Fibroblast of lung (primary cell): ENCODE measurements at regions not wholly inside any gene's neighbourhood (a gene's known extent, or its start where the extent isn't known, plus 50 kb on each side); places are given as distances from the start of the nearest gene placed in this dataset.

Experiments used
- DNase-seq, 2 donors: peaks; one replicate each; pipeline versions ENCODE4 v3.0.0 to v3.0.0-alpha.2; 2010; ENCODE audit warnings: low read depth in 2 of 2
- H2AFZ ChIP-seq: 2 replicates; pipeline ENCODE4 v1.5.1; 2012; ENCODE audit warnings: low read length, control low read depth, inconsistent platforms
- H3K27ac ChIP-seq: 2 replicates; pipeline ENCODE4 v1.5.1; 2011; ENCODE audit warnings: low read length, control low read depth; ENCODE audit not compliant: insufficient read depth
- H3K27me3 ChIP-seq: 2 replicates; pipeline ENCODE4 v1.5.1; 2011; ENCODE audit warnings: mild to moderate bottlenecking, low read length; ENCODE audit not compliant: control insufficient read depth, insufficient read depth
- H3K36me3 ChIP-seq: 2 replicates; pipeline ENCODE4 v1.5.1; 2011; ENCODE audit warnings: low read length; ENCODE audit not compliant: control insufficient read depth, insufficient read depth
- H3K4me1 ChIP-seq: 2 replicates; pipeline ENCODE4 v1.5.1; 2011; ENCODE audit warnings: low read length; ENCODE audit not compliant: control insufficient read depth, insufficient read depth; ENCODE audit errors: extremely low read depth
- H3K4me2 ChIP-seq: 2 replicates; pipeline ENCODE4 v1.5.1; 2011; ENCODE audit warnings: low read length, control low read depth; ENCODE audit not compliant: insufficient read depth; ENCODE audit errors: extremely low read depth
- H3K4me3 ChIP-seq, 4 experiments: fragments of 200-600 bp in 1 of 4; sonication (generic) in 1 of 4; replicated peaks in 1 of 4; 2 replicates each; pipeline ENCODE4 v1.5.1; 2011 to 2016; ENCODE audit warnings: low read length in 4 of 4, low read depth in 3 of 4, mild to moderate bottlenecking in 3 of 4, control low read depth in 2 of 4, inconsistent platforms in 1 of 4, mixed read lengths in 1 of 4; ENCODE audit not compliant: insufficient read depth in 1 of 4; ENCODE audit errors: control extremely low read depth in 1 of 4
- H3K79me2 ChIP-seq: 2 replicates; pipeline ENCODE4 v1.5.1; 2012; ENCODE audit warnings: mild to moderate bottlenecking, low read length, inconsistent platforms; ENCODE audit not compliant: control insufficient read depth, insufficient read depth
- H3K9ac ChIP-seq: 2 replicates; pipeline ENCODE4 v1.5.1; 2011; ENCODE audit warnings: mild to moderate bottlenecking, low read length, control low read depth; ENCODE audit not compliant: insufficient read depth
- H3K9me3 ChIP-seq: 2 replicates; pipeline ENCODE4 v1.5.1; 2012; ENCODE audit warnings: low read depth, low read length; ENCODE audit not compliant: control insufficient read depth, insufficient read depth
- H4K20me1 ChIP-seq: 2 replicates; pipeline ENCODE4 v1.5.1; 2011; ENCODE audit warnings: low read length; ENCODE audit not compliant: control insufficient read depth, insufficient read depth; ENCODE audit errors: extremely low read depth
- CTCF ChIP-seq, 2 donors: IDR thresholded peaks in 1 of 2; conservative IDR thresholded peaks in 1 of 2; 1 replicate in 1 of 2; 2 replicates in 1 of 2; pipeline ENCODE4 v1.5.1; 2011 to 2012; ENCODE audit warnings: low read length in 2 of 2, control low read depth in 1 of 2, inconsistent platforms in 1 of 2, low read depth in 1 of 2, mild to moderate bottlenecking in 1 of 2
- EZH2 ChIP-seq: IDR thresholded peaks from 2 replicates; pipeline ENCODE4 v1.5.1; 2012; ENCODE audit warnings: low read length, control low read depth, mild to moderate bottlenecking; ENCODE audit errors: missing control alignments

- Histone ChIP-seq H3K36me3 (no peaks in the 10 kb centered on the region), H3K4me3 (no peak overlapping the region), H3K9ac (no peak overlapping the region), H3K4me2 (no peak overlapping the region), H3K79me2 (no peaks in the 10 kb centered on the region), H4K20me1 (no peaks in the 10 kb centered on the region), H3K27me3 (no peaks in the 10 kb centered on the region), H3K27ac (no peak overlapping the region), H3K4me1 (no peaks in the 10 kb centered on the region), H3K9me3 (no peaks in the 10 kb centered on the region), H2AFZ (no peak overlapping the region)
- no peak for DNase-seq
- TF ChIP-seq EZH2 (no peak), CTCF (conservative IDR thresholded peaks at IDR 0.05 in 1 of 2, IDR thresholded peaks at IDR 0.05 in 1 of 2; ENCODE audit: low read depth in 1 of 2, low read length in 2 of 2) (no peak)
Observed at GRCh38 chrX:2594491-2594890, 93.7 kb upstream of the DHRSX start.

- H3K36me3 ChIP-seq, result no peaks in the 10 kb centered on the region
- H3K9ac ChIP-seq, result no peak overlapping the region
- no peaks in the 10 kb centered on the region for H3K79me2 ChIP-seq
- H3K27me3 ChIP-seq, result no peaks in the 10 kb centered on the region
- H3K27ac ChIP-seq, result no peak overlapping the region
- TF ChIP-seq EZH2 (no peak), CTCF (conservative IDR thresholded peaks at IDR 0.05 in 1 of 2, IDR thresholded peaks at IDR 0.05 in 1 of 2; ENCODE audit: low read depth in 1 of 2, low read length in 2 of 2) (no peak)
- H3K4me1 ChIP-seq, result no peaks in the 10 kb centered on the region
- H3K4me3 ChIP-seq, result no peak overlapping the region
- H2AFZ ChIP-seq, result no peak overlapping the region
- H3K4me2 ChIP-seq, result no peak overlapping the region
- no peaks in the 10 kb centered on the region for H3K9me3 ChIP-seq
- no peak for DNase-seq
- H4K20me1 ChIP-seq, result no peaks in the 10 kb centered on the region
Observed at GRCh38 chrX:2592279-2592678, 91.5 kb upstream of the DHRSX start.

GRCh38 chrX:2589186-2590020 lies 88.6 kb upstream of the DHRSX start:
- Histone ChIP-seq H3K27me3 (peaks cover 13% of the 10 kb centered on the region), H3K27ac (no peak overlapping the region), H3K36me3 (no peaks in the 10 kb centered on the region), H3K4me2 (no peak overlapping the region), H3K4me3 (no peak overlapping the region), H4K20me1 (no peaks in the 10 kb centered on the region), H2AFZ (no peak overlapping the region), H3K9ac (no peak overlapping the region), H3K79me2 (no peaks in the 10 kb centered on the region), H3K9me3 (no peaks in the 10 kb centered on the region), H3K4me1 (no peaks in the 10 kb centered on the region)
- DNase-seq, result peak in 1 of 2 donors; percentile 4
- TF ChIP-seq CTCF (conservative IDR thresholded peaks at IDR 0.05 in 1 of 2, IDR thresholded peaks at IDR 0.05 in 1 of 2; ENCODE audit: low read depth in 1 of 2, low read length in 2 of 2) (no peak), EZH2 (no peak)
